ENCODE measurements at regions not wholly inside any gene's neighbourhood (a gene's known extent, or its start where the extent isn't known, plus 50 kb on each side); places are given as distances from the start of the nearest gene placed in this dataset.

DNA sequence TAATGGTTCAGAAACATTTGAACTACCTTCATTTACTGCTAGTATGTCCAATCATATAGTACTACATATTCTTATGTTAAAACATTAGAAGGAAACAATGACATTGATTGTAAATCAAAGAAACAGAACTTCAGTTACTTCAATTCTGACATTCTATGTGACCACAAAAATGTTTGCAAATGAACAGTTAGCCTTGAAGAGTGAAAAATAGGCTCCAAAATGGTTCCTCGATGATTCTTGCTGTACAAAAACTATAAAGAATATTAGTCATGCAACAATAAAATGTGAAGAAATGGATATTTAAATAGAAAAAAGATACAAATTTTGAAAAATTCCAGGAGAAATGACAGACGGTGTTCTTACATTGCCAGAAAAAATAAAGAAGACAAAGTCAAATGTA, 686.9 kb downstream of the BCKDHB start:
- TF ChIP-seq CTCF (IDR thresholded peaks at IDR 0.05 in 2 of 3, conservative IDR thresholded peaks at IDR 0.05 in 1 of 3; ENCODE audit: control insufficient read depth in 2 of 3, extremely low read depth in 1 of 3, insufficient read depth in 1 of 3, low read depth in 3 of 3, low read length in 3 of 3), result no peak
- no peak for TF ChIP-seq REST (IDR thresholded peaks at IDR 0.05; ENCODE audit: low read depth, low read length)
- no peak for TF ChIP-seq NRF1 (conservative IDR thresholded peaks at IDR 0.05; ENCODE audit: low read depth, low read length)
- no peak for TF ChIP-seq RELA (IDR thresholded peaks at IDR 0.05; ENCODE audit: borderline replicate concordance, partially characterized antibody)
- no peak for TF ChIP-seq GABPA (IDR thresholded peaks at IDR 0.05; ENCODE audit: low read depth)
- no peak for TF ChIP-seq USF1 (IDR thresholded peaks at IDR 0.05; ENCODE audit: borderline replicate concordance, extremely low read length, insufficient read depth, low read depth, low read length)
- no peak for TF ChIP-seq MAX (IDR thresholded peaks at IDR 0.05; ENCODE audit: low read depth, low read length)
- no peak for TF ChIP-seq JUND (IDR thresholded peaks at IDR 0.05; ENCODE audit: low read depth, low read length)
- TF ChIP-seq PBX3 (IDR thresholded peaks at IDR 0.05; ENCODE audit: insufficient replicate concordance, low read depth, low read length), result no peak
- TF ChIP-seq FOS (IDR thresholded peaks at IDR 0.05; ENCODE audit: borderline replicate concordance, extremely low read depth, insufficient read length), result no peak
- no peak for TF ChIP-seq DPF2 (IDR thresholded peaks at IDR 0.05)
